CD4-positive, alpha-beta T cell treated with Interleukin-17A for 4 hours (primary cell): ENCODE measurements at regions not wholly inside any gene's neighbourhood (a gene's known extent, or its start where the extent isn't known, plus 50 kb on each side); places are given as distances from the start of the nearest gene placed in this dataset.
"Not testable (repeated sequence)": the region's sequence is repeated elsewhere in the genome, so short reads cannot be mapped to it uniquely, and the experiment has no call there.

Experiments
- DNase-seq: peaks from one replicate; pipeline ENCODE4 v3.0.0-alpha.2; 2020; ENCODE audit warnings: mixed read lengths

- DNase-seq = no peak
Measured at GRCh38 chr2:215793747-215794595, 219.4 kb downstream of the MREG start.

GRCh38 chr2:215791481-215791937, 221.8 kb downstream of the MREG start:
- no peak for DNase-seq

GRCh38 chr2:215790523-215791421, 222.6 kb downstream of the MREG start:
- DNase-seq = no peak

- no peak for DNase-seq
Measured at GRCh38 chr2:215787565-215788178, 225.7 kb downstream of the MREG start.

- DNase-seq = no peak
Measured at GRCh38 chr2:215787025-215787424, 226.3 kb downstream of the MREG start.

- DNase-seq = no peak
Measured at GRCh38 chr2:215784371-215784783, 229.0 kb downstream of the MREG start.

GRCh38 chr2:215783640-215784039, 229.7 kb downstream of the MREG start:
- DNase-seq = not testable (repeated sequence)

GRCh38 chr2:215782965-215783364, 230.4 kb downstream of the MREG start:
- DNase-seq = no peak

GRCh38 chr2:215782295-215782694, 231.1 kb downstream of the MREG start:
- DNase-seq = no peak

- DNase-seq = no peak
Measured at GRCh38 chr2:215780907-215781685, 232.3 kb downstream of the MREG start.

- DNase-seq = no peak
Measured at GRCh38 chr2:215780313-215780712, 233.0 kb downstream of the MREG start.

- DNase-seq = no peak
Measured at GRCh38 chr2:215779912-215780311, 233.4 kb downstream of the MREG start.

GRCh38 chr2:215777465-215778044, 235.8 kb downstream of the MREG start:
- DNase-seq = no peak

- DNase-seq = no peak
Measured at GRCh38 chr2:215775106-215775505, 238.2 kb downstream of the MREG start.

GRCh38 chr2:215773728-215774127, 239.6 kb downstream of the MREG start:
- no peak for DNase-seq

GRCh38 chr2:215772634-215773563, 240.5 kb downstream of the MREG start:
- DNase-seq = no peak

- DNase-seq = no peak
Measured at GRCh38 chr2:215772003-215772402, 241.3 kb downstream of the MREG start.

GRCh38 chr2:215771241-215771640, 242.1 kb downstream of the MREG start:
- DNase-seq = no peak

GRCh38 chr2:215770668-215771067, 242.7 kb downstream of the MREG start:
- DNase-seq = no peak

GRCh38 chr2:215769246-215769645, 244.1 kb downstream of the MREG start:
- DNase-seq = no peak

GRCh38 chr2:215767625-215768024, 245.7 kb downstream of the MREG start:
- no peak for DNase-seq
